GM23338 (cell line): ENCODE measurements at regions not wholly inside any gene's neighbourhood (a gene's known extent, or its start where the extent isn't known, plus 50 kb on each side); places are given as distances from the start of the nearest gene placed in this dataset.

ENCODE experiments used
- ATAC-seq: fragments of 200-7000 bp; cut with Tn5 transposase; 3 replicates; pipeline ENCODE4 v1.9.1; 2020
- DNase-seq: peaks from one replicate; pipeline ENCODE4 v3.0.0-alpha.2; 2015; ENCODE audit warnings: low spot score
- H2AFZ ChIP-seq: fragments of 200-600 bp; sonication (generic); 2 replicates; pipeline ENCODE4 v1.8.0; 2016; ENCODE audit warnings: antibody characterized with exemption, mild to moderate bottlenecking, moderate library complexity
- H3F3A ChIP-seq: fragments of 200-600 bp; sonication (generic); replicated peaks from 2 replicates; pipeline ENCODE4 v1.8.0; 2017; ENCODE audit warnings: antibody characterized with exemption, mixed run types, low read depth
- H3K27ac ChIP-seq: fragments of 200-600 bp; sonication (generic); 2 replicates; pipeline ENCODE4 v1.6.1; 2016; ENCODE audit warnings: low read depth
- H3K27me3 ChIP-seq: fragments of 200-600 bp; sonication (generic); 2 replicates; pipeline ENCODE4 v1.8.0; 2016; ENCODE audit warnings: mild to moderate bottlenecking, mixed run types, moderate library complexity; ENCODE audit not compliant: insufficient read depth
- H3K36me3 ChIP-seq: fragments of 200-600 bp; sonication (generic); 2 replicates; pipeline ENCODE4 v1.8.0; 2016; ENCODE audit warnings: mild to moderate bottlenecking; ENCODE audit not compliant: insufficient read depth
- H3K4me1 ChIP-seq: fragments of 200-600 bp; sonication (generic); 2 replicates; pipeline ENCODE4 v1.8.0; 2016; ENCODE audit warnings: mild to moderate bottlenecking, moderate library complexity; ENCODE audit not compliant: insufficient read depth
- H3K4me2 ChIP-seq: fragments of 200-600 bp; sonication (generic); 2 replicates; pipeline ENCODE4 v1.7.1; 2017; ENCODE audit warnings: mixed run types
- H3K4me3 ChIP-seq: fragments of 200-600 bp; sonication (generic); 2 replicates; pipeline ENCODE4 v1.6.1; 2016; ENCODE audit warnings: mixed run types
- H3K79me2 ChIP-seq: fragments of 200-600 bp; sonication (generic); replicated peaks from 2 replicates; pipeline ENCODE4 v1.8.0; 2017; ENCODE audit warnings: mild to moderate bottlenecking; ENCODE audit not compliant: insufficient read depth
- H3K9me2 ChIP-seq: fragments of 200-600 bp; sonication (generic); 2 replicates; pipeline ENCODE4 v1.8.0; 2017; ENCODE audit not compliant: insufficient read depth
- H4K20me1 ChIP-seq: fragments of 200-600 bp; sonication (generic); replicated peaks from 2 replicates; pipeline ENCODE4 v1.8.0; 2017; ENCODE audit warnings: mild to moderate bottlenecking; ENCODE audit not compliant: insufficient read depth
- H3K27ac Mint-ChIP-seq: 2 replicates; pipeline ENCODE4 v1.8.0; 2020; ENCODE audit warnings: inconsistent platforms, mild to moderate bottlenecking, moderate library complexity, mixed read lengths
- H3K27me3 Mint-ChIP-seq: 3 replicates; pipeline ENCODE4 v1.8.0; 2022; ENCODE audit warnings: low read depth, mild to moderate bottlenecking, moderate library complexity, mixed read lengths, inconsistent platforms; ENCODE audit not compliant: insufficient read depth, poor library complexity
- H3K36me3 Mint-ChIP-seq: 3 replicates; pipeline ENCODE4 v1.8.0; 2021; ENCODE audit warnings: low read depth, mild to moderate bottlenecking, inconsistent platforms, moderate library complexity, mixed read lengths
- H3K4me1 Mint-ChIP-seq: 3 replicates; pipeline ENCODE4 v1.8.0; 2020; ENCODE audit warnings: mild to moderate bottlenecking, inconsistent platforms, mixed read lengths
- H3K4me3 Mint-ChIP-seq: 3 replicates; pipeline ENCODE4 v1.8.0; 2021; ENCODE audit warnings: moderate library complexity, mild to moderate bottlenecking, inconsistent platforms, mixed read lengths
- H3K9me3 Mint-ChIP-seq: 3 replicates; pipeline ENCODE4 v1.8.0; 2020; ENCODE audit warnings: moderate library complexity, mild to moderate bottlenecking, inconsistent platforms, mixed read lengths
- CREB1 ChIP-seq: fragments of 250-450 bp; sonication (Bioruptor Pico); IDR thresholded peaks from 2 replicates; pipeline ENCODE4 v1.5.0; 2020; ENCODE audit warnings: low read depth, mild to moderate bottlenecking, moderate library complexity
- CTCF ChIP-seq, 2 experiments: fragments of 200-600 bp in 1 of 2; sonication (generic) in 1 of 2; conservative IDR thresholded peaks; 2 replicates each; pipeline versions ENCODE4 v1.5.1 to v1.6.1; 2016 to 2017; ENCODE audit warnings: antibody characterized with exemption in 2 of 2, low read depth in 2 of 2, mild to moderate bottlenecking in 2 of 2, moderate library complexity in 1 of 2
- EZH2 ChIP-seq: fragments of 200-600 bp; sonication (generic); IDR thresholded peaks from one replicate; pipeline ENCODE4 v1.8.0; 2017; ENCODE audit warnings: antibody characterized with exemption, mild to moderate bottlenecking, low read depth; ENCODE audit not compliant: unreplicated experiment
- EZH2phosphoT487 ChIP-seq: fragments of 200-600 bp; sonication (generic); IDR thresholded peaks from one replicate; pipeline ENCODE4 v1.8.1; 2018; ENCODE audit warnings: antibody characterized with exemption; ENCODE audit not compliant: unreplicated experiment
- JUNB ChIP-seq: IDR thresholded peaks from one replicate; pipeline ENCODE4 v1.6.1; 2016; ENCODE audit warnings: antibody characterized with exemption; ENCODE audit not compliant: unreplicated experiment
- NANOG ChIP-seq: IDR thresholded peaks from 2 replicates; pipeline ENCODE4 v1.6.1; 2016; ENCODE audit warnings: antibody characterized with exemption, borderline replicate concordance
- STAT1 ChIP-seq: IDR thresholded peaks from one replicate; pipeline ENCODE4 v1.6.1; 2016; ENCODE audit warnings: antibody characterized with exemption; ENCODE audit not compliant: unreplicated experiment
- ZNF114 ChIP-seq: fragments of 250-450 bp; sonication (Bioruptor Pico); IDR thresholded peaks from 2 replicates; pipeline ENCODE4 v1.5.0; 2020; ENCODE audit warnings: mild to moderate bottlenecking, moderate library complexity
- ZNF331 ChIP-seq: fragments of 250-450 bp; sonication (Bioruptor Pico); IDR thresholded peaks from 2 replicates; pipeline ENCODE4 v1.5.0; 2020; ENCODE audit warnings: low read depth, mild to moderate bottlenecking, moderate library complexity
- TF ChIP-seq, protein P1 (sequence below): fragments of 250-450 bp; sonication (Bioruptor Pico); IDR thresholded peaks from 2 replicates; pipeline ENCODE4 v1.5.0; 2020; ENCODE audit warnings: mild to moderate bottlenecking, moderate library complexity
- TF ChIP-seq, protein P2 (sequence below): IDR thresholded peaks from one replicate; pipeline ENCODE4 v1.6.1; 2018; ENCODE audit warnings: antibody characterized with exemption; ENCODE audit not compliant: unreplicated experiment
- TF ChIP-seq, protein P3 (sequence below): IDR thresholded peaks from 2 replicates; pipeline ENCODE4 v1.6.1; 2016; ENCODE audit warnings: antibody characterized with exemption

DNA sequence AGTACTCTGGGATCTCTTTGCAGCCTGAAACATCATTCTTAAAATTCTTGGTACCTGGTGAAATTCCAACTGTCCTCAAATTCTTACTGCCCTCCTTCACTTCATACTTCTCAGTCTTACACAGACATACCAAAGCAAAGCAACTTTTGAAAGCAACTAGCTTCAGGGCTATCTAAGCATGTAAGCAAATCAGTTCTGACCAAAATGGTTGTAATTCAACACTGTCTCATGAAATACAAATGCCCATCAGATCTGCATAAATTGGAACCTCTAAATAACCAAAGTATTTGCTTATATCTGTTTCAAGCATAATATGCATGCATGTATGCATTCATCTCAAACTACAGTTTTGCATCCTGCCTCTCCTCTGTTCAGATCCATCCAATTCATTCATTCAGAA lies 308.1 kb upstream of the PPARGC1A start:
- H3K27me3 Mint-ChIP-seq, result no peaks in the 10 kb centered on the region
- no peaks in the 10 kb centered on the region for H3K9me3 Mint-ChIP-seq
- Histone ChIP-seq H3K4me1 (peaks cover 5% of the 10 kb centered on the region; the same call in 1 of the 2 replicates), H3K79me2 (no peaks in the 10 kb centered on the region), H3K36me3 (no peaks in the 10 kb centered on the region), H3K27ac (no peak overlapping the region), H3K27me3 (no peaks in the 10 kb centered on the region), H3K9me2 (no peaks in the 10 kb centered on the region), H3K4me3 (no peak overlapping the region), H3F3A (no peaks in the 10 kb centered on the region), H2AFZ (no peak overlapping the region), H4K20me1 (no peaks in the 10 kb centered on the region), H3K4me2 (no peak overlapping the region)
- DNase-seq (peak; percentile 18), ATAC-seq (no peak)
- no peaks in the 10 kb centered on the region for H3K36me3 Mint-ChIP-seq
- H3K27ac Mint-ChIP-seq, result peak overlapping the region; percentile 30; the same call in 1 of the 2 replicates
- H3K4me1 Mint-ChIP-seq, result peaks cover 10% of the 10 kb centered on the region; the same call in 2 of the 3 replicates
- no peak for TF ChIP-seq ZNF331 (CRISPR knock-in tag)
- TF ChIP-seq CTCF (conservative IDR thresholded peaks at IDR 0.05; ENCODE audit: low read depth in 2 of 2), result no peak
- TF ChIP-seq CREB1, result no peak
- no peak for TF ChIP-seq STAT1
- no peak for TF ChIP-seq EZH2phosphoT487
- no peak for TF ChIP-seq ZNF114 (CRISPR knock-in tag)
- TF ChIP-seq NANOG, result no peak
- TF ChIP-seq, protein P1, sequence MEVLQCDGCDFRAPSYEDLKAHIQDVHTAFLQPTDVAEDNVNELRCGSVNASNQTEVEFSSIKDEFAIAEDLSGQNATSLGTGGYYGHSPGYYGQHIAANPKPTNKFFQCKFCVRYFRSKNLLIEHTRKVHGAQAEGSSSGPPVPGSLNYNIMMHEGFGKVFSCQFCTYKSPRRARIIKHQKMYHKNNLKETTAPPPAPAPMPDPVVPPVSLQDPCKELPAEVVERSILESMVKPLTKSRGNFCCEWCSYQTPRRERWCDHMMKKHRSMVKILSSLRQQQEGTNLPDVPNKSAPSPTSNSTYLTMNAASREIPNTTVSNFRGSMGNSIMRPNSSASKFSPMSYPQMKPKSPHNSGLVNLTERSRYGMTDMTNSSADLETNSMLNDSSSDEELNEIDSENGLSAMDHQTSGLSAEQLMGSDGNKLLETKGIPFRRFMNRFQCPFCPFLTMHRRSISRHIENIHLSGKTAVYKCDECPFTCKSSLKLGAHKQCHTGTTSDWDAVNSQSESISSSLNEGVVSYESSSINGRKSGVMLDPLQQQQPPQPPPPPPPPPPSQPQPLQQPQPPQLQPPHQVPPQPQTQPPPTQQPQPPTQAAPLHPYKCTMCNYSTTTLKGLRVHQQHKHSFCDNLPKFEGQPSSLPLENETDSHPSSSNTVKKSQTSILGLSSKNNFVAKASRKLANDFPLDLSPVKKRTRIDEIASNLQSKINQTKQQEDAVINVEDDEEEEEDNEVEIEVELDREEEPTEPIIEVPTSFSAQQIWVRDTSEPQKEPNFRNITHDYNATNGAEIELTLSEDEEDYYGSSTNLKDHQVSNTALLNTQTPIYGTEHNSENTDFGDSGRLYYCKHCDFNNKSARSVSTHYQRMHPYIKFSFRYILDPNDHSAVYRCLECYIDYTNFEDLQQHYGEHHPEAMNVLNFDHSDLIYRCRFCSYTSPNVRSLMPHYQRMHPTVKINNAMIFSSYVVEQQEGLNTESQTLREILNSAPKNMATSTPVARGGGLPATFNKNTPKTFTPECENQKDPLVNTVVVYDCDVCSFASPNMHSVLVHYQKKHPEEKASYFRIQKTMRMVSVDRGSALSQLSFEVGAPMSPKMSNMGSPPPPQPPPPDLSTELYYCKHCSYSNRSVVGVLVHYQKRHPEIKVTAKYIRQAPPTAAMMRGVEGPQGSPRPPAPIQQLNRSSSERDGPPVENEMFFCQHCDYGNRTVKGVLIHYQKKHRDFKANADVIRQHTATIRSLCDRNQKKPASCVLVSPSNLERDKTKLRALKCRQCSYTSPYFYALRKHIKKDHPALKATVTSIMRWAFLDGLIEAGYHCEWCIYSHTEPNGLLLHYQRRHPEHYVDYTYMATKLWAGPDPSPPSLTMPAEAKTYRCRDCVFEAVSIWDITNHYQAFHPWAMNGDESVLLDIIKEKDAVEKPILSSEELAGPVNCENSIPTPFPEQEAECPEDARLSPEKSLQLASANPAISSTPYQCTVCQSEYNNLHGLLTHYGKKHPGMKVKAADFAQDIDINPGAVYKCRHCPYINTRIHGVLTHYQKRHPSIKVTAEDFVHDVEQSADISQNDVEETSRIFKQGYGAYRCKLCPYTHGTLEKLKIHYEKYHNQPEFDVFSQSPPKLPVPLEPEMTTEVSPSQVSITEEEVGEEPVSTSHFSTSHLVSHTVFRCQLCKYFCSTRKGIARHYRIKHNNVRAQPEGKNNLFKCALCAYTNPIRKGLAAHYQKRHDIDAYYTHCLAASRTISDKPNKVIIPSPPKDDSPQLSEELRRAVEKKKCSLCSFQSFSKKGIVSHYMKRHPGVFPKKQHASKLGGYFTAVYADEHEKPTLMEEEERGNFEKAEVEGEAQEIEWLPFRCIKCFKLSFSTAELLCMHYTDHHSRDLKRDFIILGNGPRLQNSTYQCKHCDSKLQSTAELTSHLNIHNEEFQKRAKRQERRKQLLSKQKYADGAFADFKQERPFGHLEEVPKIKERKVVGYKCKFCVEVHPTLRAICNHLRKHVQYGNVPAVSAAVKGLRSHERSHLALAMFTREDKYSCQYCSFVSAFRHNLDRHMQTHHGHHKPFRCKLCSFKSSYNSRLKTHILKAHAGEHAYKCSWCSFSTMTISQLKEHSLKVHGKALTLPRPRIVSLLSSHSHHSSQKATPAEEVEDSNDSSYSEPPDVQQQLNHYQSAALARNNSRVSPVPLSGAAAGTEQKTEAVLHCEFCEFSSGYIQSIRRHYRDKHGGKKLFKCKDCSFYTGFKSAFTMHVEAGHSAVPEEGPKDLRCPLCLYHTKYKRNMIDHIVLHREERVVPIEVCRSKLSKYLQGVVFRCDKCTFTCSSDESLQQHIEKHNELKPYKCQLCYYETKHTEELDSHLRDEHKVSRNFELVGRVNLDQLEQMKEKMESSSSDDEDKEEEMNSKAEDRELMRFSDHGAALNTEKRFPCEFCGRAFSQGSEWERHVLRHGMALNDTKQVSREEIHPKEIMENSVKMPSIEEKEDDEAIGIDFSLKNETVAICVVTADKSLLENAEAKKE (CRISPR knock-in tag), result no peak
- no peak for TF ChIP-seq JUNB
- TF ChIP-seq, protein P2, sequence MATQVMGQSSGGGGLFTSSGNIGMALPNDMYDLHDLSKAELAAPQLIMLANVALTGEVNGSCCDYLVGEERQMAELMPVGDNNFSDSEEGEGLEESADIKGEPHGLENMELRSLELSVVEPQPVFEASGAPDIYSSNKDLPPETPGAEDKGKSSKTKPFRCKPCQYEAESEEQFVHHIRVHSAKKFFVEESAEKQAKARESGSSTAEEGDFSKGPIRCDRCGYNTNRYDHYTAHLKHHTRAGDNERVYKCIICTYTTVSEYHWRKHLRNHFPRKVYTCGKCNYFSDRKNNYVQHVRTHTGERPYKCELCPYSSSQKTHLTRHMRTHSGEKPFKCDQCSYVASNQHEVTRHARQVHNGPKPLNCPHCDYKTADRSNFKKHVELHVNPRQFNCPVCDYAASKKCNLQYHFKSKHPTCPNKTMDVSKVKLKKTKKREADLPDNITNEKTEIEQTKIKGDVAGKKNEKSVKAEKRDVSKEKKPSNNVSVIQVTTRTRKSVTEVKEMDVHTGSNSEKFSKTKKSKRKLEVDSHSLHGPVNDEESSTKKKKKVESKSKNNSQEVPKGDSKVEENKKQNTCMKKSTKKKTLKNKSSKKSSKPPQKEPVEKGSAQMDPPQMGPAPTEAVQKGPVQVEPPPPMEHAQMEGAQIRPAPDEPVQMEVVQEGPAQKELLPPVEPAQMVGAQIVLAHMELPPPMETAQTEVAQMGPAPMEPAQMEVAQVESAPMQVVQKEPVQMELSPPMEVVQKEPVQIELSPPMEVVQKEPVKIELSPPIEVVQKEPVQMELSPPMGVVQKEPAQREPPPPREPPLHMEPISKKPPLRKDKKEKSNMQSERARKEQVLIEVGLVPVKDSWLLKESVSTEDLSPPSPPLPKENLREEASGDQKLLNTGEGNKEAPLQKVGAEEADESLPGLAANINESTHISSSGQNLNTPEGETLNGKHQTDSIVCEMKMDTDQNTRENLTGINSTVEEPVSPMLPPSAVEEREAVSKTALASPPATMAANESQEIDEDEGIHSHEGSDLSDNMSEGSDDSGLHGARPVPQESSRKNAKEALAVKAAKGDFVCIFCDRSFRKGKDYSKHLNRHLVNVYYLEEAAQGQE, result no peak
- TF ChIP-seq EZH2, result no peak
- TF ChIP-seq, protein P3, sequence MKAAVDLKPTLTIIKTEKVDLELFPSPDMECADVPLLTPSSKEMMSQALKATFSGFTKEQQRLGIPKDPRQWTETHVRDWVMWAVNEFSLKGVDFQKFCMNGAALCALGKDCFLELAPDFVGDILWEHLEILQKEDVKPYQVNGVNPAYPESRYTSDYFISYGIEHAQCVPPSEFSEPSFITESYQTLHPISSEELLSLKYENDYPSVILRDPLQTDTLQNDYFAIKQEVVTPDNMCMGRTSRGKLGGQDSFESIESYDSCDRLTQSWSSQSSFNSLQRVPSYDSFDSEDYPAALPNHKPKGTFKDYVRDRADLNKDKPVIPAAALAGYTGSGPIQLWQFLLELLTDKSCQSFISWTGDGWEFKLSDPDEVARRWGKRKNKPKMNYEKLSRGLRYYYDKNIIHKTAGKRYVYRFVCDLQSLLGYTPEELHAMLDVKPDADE, result no peak
- H3K4me3 Mint-ChIP-seq, result no peak overlapping the region
